K562 (cell line): ENCODE measurements at regions not wholly inside any gene's neighbourhood (a gene's known extent, or its start where the extent isn't known, plus 50 kb on each side); places are given as distances from the start of the nearest gene placed in this dataset.
"Not testable (repeated sequence)": the region's sequence is repeated elsewhere in the genome, so short reads cannot be mapped to it uniquely, and the experiment has no call there.

Experiments
- ATAC-seq: fragments of 200-7000 bp; cut with Tn5 transposase; 3 replicates; pipeline ENCODE4 v1.9.1; 2020; ENCODE audit warnings: moderate library complexity
- BruUV-seq: library from RNA; stranded (reverse); fragments of 400-500 nt; replicated peaks from 2 replicates; lab custom pipeline; 2021; lab: Mats Ljungman, UMichigan
- CTCF ChIA-PET: fragments of 300-600 bp; formaldehyde crosslinking; extraction: SDS; loops from one replicate; lab custom pipeline; 2021; ENCODE audit warnings: low intra/inter-chr PET ratio; lab: Yijun Ruan, JAX
- POLR2A ChIA-PET: fragments of 300-600, 350-650 bp; sonication (Branson Sonifier 250); formaldehyde crosslinking; extraction: SDS; loops from one replicate; lab custom pipeline; 2021; ENCODE audit warnings: antibody characterized with exemption, inconsistent platforms; lab: Yijun Ruan, JAX
- DNase-seq, 4 experiments: peaks; one replicate each; pipeline versions ENCODE4 v3.0.0 to v3.0.0-alpha.2; 2011 to 2018; ENCODE audit warnings: low spot score in 3 of 4, mixed read lengths in 3 of 4; ENCODE audit errors: extremely low read depth in 1 of 4
- FAIRE-seq: peaks from 2 replicates; lab custom pipeline; 2011; peaks lifted over from hg19 to GRCh38; lab: Jason Lieb, UNC
- H2AFZ ChIP-seq: 2 replicates; pipeline ENCODE4 v1.6.0; 2011; ENCODE audit warnings: low read depth, low read length, control low read depth, inconsistent platforms
- H3K27ac ChIP-seq: fragments of 200-600 bp; 3 replicates; pipeline ENCODE4 v1.8.0; 2011; ENCODE audit warnings: low read depth, mild to moderate bottlenecking, control low read depth, inconsistent platforms, low read length, moderate library complexity, mixed read lengths; ENCODE audit errors: extremely low read depth
- H3K27me3 ChIP-seq, 2 experiments: fragments of 300-600 bp in 1 of 2; 2 replicates in 1 of 2; 3 replicates in 1 of 2; pipeline versions ENCODE4 v1.6.0 to v1.8.0; 2011; ENCODE audit warnings: inconsistent platforms in 2 of 2, low read length in 2 of 2, mild to moderate bottlenecking in 1 of 2, mixed read lengths in 1 of 2, moderate library complexity in 1 of 2; ENCODE audit not compliant: control insufficient read depth in 2 of 2, insufficient read depth in 2 of 2
- H3K36me3 ChIP-seq: fragments of 300-600 bp; 3 replicates; pipeline ENCODE4 v1.8.0; 2011; ENCODE audit warnings: mild to moderate bottlenecking, low read length, inconsistent platforms; ENCODE audit not compliant: control insufficient read depth, insufficient read depth
- H3K4me1 ChIP-seq, 2 experiments: fragments of 200-600 bp in 1 of 2; replicated peaks in 1 of 2; 2 replicates in 1 of 2; 3 replicates in 1 of 2; pipeline versions ENCODE4 v1.5.1 to v1.8.0; 2011; ENCODE audit warnings: inconsistent platforms in 2 of 2, low read length in 2 of 2, mild to moderate bottlenecking in 1 of 2, mixed read lengths in 1 of 2, moderate library complexity in 1 of 2; ENCODE audit not compliant: control insufficient read depth in 2 of 2, insufficient read depth in 2 of 2
- H3K4me2 ChIP-seq: 2 replicates; pipeline ENCODE4 v1.6.1; 2011; ENCODE audit warnings: low read length, control low read depth, inconsistent platforms, mixed read lengths; ENCODE audit not compliant: insufficient read depth
- H3K4me3 ChIP-seq: fragments of 200-600 bp; sonication (generic), shearing (Covaris generic); 2 replicates; pipeline ENCODE4 v1.5.1; 2016; ENCODE audit warnings: control low read depth, inconsistent platforms
- H3K79me2 ChIP-seq: fragments of 200-600 bp; 3 replicates; pipeline ENCODE4 v1.8.0; 2011; ENCODE audit warnings: low read length, inconsistent platforms; ENCODE audit not compliant: control insufficient read depth, insufficient read depth
- H3K9ac ChIP-seq, 2 experiments: 2 replicates each; pipeline versions ENCODE4 v1.6.0 to v1.6.1; 2011; ENCODE audit warnings: low read depth in 2 of 2, low read length in 2 of 2, control low read depth in 1 of 2, inconsistent platforms in 1 of 2, mild to moderate bottlenecking in 1 of 2, mixed read lengths in 1 of 2; ENCODE audit not compliant: insufficient read depth in 1 of 2
- H3K9me1 ChIP-seq: one replicate; pipeline ENCODE4 v1.6.0; 2011; ENCODE audit warnings: inconsistent platforms, mild to moderate bottlenecking, low read length, moderate library complexity; ENCODE audit not compliant: control insufficient read depth, insufficient read depth
- H3K9me3 ChIP-seq: replicated peaks from 2 replicates; pipeline ENCODE4 v1.5.1; 2011; ENCODE audit warnings: low read depth, low read length, inconsistent platforms; ENCODE audit not compliant: control insufficient read depth, insufficient read depth
- H4K20me1 ChIP-seq: replicated peaks from 2 replicates; pipeline ENCODE4 v1.6.1; 2011; ENCODE audit warnings: low read length, inconsistent platforms, mixed read lengths; ENCODE audit not compliant: control insufficient read depth, insufficient read depth
- KHSRP ChIP-seq: fragments of 450-650 bp; IDR thresholded peaks from 2 replicates; pipeline ENCODE4 v1.6.1; 2017
- PHF20 ChIP-seq: fragments of 450-650 bp; IDR thresholded peaks from 2 replicates; pipeline ENCODE4 v1.6.1; 2018; ENCODE audit not compliant: partially characterized antibody
- PREB ChIP-seq: sonication (generic); formaldehyde crosslinking; IDR thresholded peaks from 2 replicates; pipeline ENCODE4 v1.8.1; 2023; ENCODE audit warnings: mild to moderate bottlenecking, missing genetic modification reagents
- RNF219 ChIP-seq: fragments of 250-450 bp; sonication (Bioruptor Pico); IDR thresholded peaks from 2 replicates; pipeline ENCODE4 v1.5.0; 2022; ENCODE audit warnings: mild to moderate bottlenecking
- THRA ChIP-seq: fragments of 450-650 bp; IDR thresholded peaks from 2 replicates; pipeline ENCODE4 v1.6.1; 2017; ENCODE audit warnings: mild to moderate bottlenecking, moderate library complexity
- ZNF239 ChIP-seq: fragments of 250-450 bp; sonication (Bioruptor Pico); IDR thresholded peaks from 2 replicates; pipeline ENCODE4 v1.4.0; 2020; ENCODE audit warnings: mild to moderate bottlenecking
- ZNF79 ChIP-seq: fragments of 250-450 bp; sonication (Bioruptor Pico); IDR thresholded peaks from 2 replicates; pipeline ENCODE4 v1.4.0; 2020; ENCODE audit warnings: low read depth, mild to moderate bottlenecking, moderate library complexity
- WGBS: fragments of 100-300 bp; shearing (Covaris generic); methylation state at CpG from one replicate; pipeline ENCODE4 v1.1.6; 2016; ENCODE audit warnings: low coverage, mixed read lengths; ENCODE audit not compliant: insufficient coverage; ENCODE audit errors: missing lambda C conversion rate; 5-methylcytosine and 5-hydroxymethylcytosine counted together
- in situ Hi-C: fragments of 300-500 bp; cut with MboI; formaldehyde crosslinking; loops from 4 replicates; pipeline ENCODE4 v1.15.0; 2018; ENCODE audit warnings: inconsistent platforms, mixed read lengths
- intact Hi-C: fragments of 100-400 bp; cut with micrococcal nuclease; formaldehyde crosslinking; loops from 2 replicates; pipeline ENCODE4 v1.14.2; 2022

GRCh38 chr11:22941544-22941943 is 81.3 kb upstream of the CCDC179 start:
- H2AFZ ChIP-seq, H3K9me3 ChIP-seq, POLR2A ChIA-PET, FAIRE-seq, BruUV-seq, H3K4me3 ChIP-seq, H3K9ac ChIP-seq, H3K4me2 ChIP-seq, in situ Hi-C loops, H4K20me1 ChIP-seq, ATAC-seq, H3K9me1 ChIP-seq, H3K27ac ChIP-seq, H3K27me3 ChIP-seq, H3K36me3 ChIP-seq, intact Hi-C loops, CTCF ChIA-PET, H3K4me1 ChIP-seq, DNase-seq, H3K79me2 ChIP-seq: not testable (repeated sequence)
- WGBS, result 0% methylated on average over 3 of the region's 3 CpGs

- CTCF ChIA-PET, result no interaction called here
- Histone ChIP-seq H3K9ac (no peak overlapping the region), H4K20me1 (no peaks in the 10 kb centered on the region), H3K27ac (no peak overlapping the region), H3K9me1 (no peaks in the 10 kb centered on the region), H3K9me3 (no peaks in the 10 kb centered on the region), H3K27me3 (no peaks in the 10 kb centered on the region), H3K4me2 (no peak overlapping the region), H3K36me3 (no peaks in the 10 kb centered on the region), H3K4me3 (no peak overlapping the region), H3K79me2 (no peaks in the 10 kb centered on the region), H3K4me1 (no peaks in the 10 kb centered on the region), H2AFZ (no peak overlapping the region)
- intact Hi-C loops, result no loop called here
- ATAC-seq (no peak), DNase-seq (no peak), FAIRE-seq (no peak)
- in situ Hi-C loops, result no loop called here
- TF ChIP-seq KHSRP (no peak), PREB (CRISPR knock-in tag) (no peak), THRA (no peak), RNF219 (CRISPR knock-in tag) (no peak), PHF20 (no peak), ZNF239 (CRISPR knock-in tag) (no peak), ZNF79 (no peak)
- BruUV-seq, result no TSS peak
- WGBS, result 0% methylated on average over 1 of the region's 1 CpG
- POLR2A ChIA-PET, result no interaction called here
Observed at GRCh38 chr11:22957786-22958185, 97.5 kb upstream of the CCDC179 start.
